Activated B cell treated with CpG ODN at 0.5 μM for 24 hours (primary cell): ENCODE measurements at regions not wholly inside any gene's neighbourhood (a gene's known extent, or its start where the extent isn't known, plus 50 kb on each side); places are given as distances from the start of the nearest gene placed in this dataset.

Experiments used
- ATAC-seq: fragments of 200-7000 bp; cut with Tn5 transposase; one replicate; pipeline ENCODE4 v1.10.0; 2021; ENCODE audit warnings: low read depth, mild to moderate bottlenecking, moderate library complexity
- CTCF ChIA-PET: fragments of 350-600 bp; sonication (Branson Sonifier 250); formaldehyde crosslinking; loops from one replicate; lab custom pipeline; 2021; ENCODE audit warnings: antibody characterized with exemption; lab: Charles Lee
- POLR2A ChIA-PET: fragments of 350-600 bp; sonication (Branson Sonifier 250); formaldehyde crosslinking; loops from one replicate; lab custom pipeline; 2021; ENCODE audit warnings: antibody characterized with exemption; lab: Charles Lee
- DNase-seq: peaks from one replicate; pipeline ENCODE4 v3.0.0; 2022
- H3K27ac Mint-ChIP-seq: one replicate; pipeline ENCODE4 v1.8.0; 2020; ENCODE audit warnings: mixed read lengths
- H3K27me3 Mint-ChIP-seq: one replicate; pipeline ENCODE4 v1.8.0; 2021; ENCODE audit warnings: mixed read lengths
- H3K36me3 Mint-ChIP-seq: one replicate; pipeline ENCODE4 v1.8.0; 2021; ENCODE audit warnings: low read depth, mixed read lengths
- H3K4me1 Mint-ChIP-seq: one replicate; pipeline ENCODE4 v1.8.0; 2021; ENCODE audit warnings: mixed read lengths
- H3K4me3 Mint-ChIP-seq: one replicate; pipeline ENCODE4 v1.8.0; 2020; ENCODE audit warnings: mild to moderate bottlenecking, mixed read lengths
- H3K9me3 Mint-ChIP-seq: one replicate; pipeline ENCODE4 v1.8.0; 2020; ENCODE audit warnings: mixed read lengths
- intact Hi-C: fragments of 100-400 bp; cut with micrococcal nuclease; formaldehyde crosslinking; loops from one replicate; pipeline ENCODE4 v1.15.1; 2024
- TF ChIP-seq, protein P1 (sequence below): fragments of 200-600 bp; IDR thresholded peaks from one replicate; pipeline ENCODE4 v1.8.0; 2022; ENCODE audit warnings: antibody characterized with exemption, mild to moderate bottlenecking

- Mint-ChIP-seq H3K36me3 (no peaks in the 10 kb centered on the region), H3K4me3 (no peak overlapping the region), H3K4me1 (no peaks in the 10 kb centered on the region), H3K9me3 (no peaks in the 10 kb centered on the region), H3K27me3 (peaks cover 8% of the 10 kb centered on the region), H3K27ac (no peak overlapping the region)
- intact Hi-C loops: no loop called here
- POLR2A ChIA-PET: no interaction called here
- ATAC-seq (no peak), DNase-seq (no peak)
- TF ChIP-seq, protein P1, sequence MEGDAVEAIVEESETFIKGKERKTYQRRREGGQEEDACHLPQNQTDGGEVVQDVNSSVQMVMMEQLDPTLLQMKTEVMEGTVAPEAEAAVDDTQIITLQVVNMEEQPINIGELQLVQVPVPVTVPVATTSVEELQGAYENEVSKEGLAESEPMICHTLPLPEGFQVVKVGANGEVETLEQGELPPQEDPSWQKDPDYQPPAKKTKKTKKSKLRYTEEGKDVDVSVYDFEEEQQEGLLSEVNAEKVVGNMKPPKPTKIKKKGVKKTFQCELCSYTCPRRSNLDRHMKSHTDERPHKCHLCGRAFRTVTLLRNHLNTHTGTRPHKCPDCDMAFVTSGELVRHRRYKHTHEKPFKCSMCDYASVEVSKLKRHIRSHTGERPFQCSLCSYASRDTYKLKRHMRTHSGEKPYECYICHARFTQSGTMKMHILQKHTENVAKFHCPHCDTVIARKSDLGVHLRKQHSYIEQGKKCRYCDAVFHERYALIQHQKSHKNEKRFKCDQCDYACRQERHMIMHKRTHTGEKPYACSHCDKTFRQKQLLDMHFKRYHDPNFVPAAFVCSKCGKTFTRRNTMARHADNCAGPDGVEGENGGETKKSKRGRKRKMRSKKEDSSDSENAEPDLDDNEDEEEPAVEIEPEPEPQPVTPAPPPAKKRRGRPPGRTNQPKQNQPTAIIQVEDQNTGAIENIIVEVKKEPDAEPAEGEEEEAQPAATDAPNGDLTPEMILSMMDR: no peak
- CTCF ChIA-PET: no interaction called here
These were observed 182.9 kb upstream of the RFX3 start for GRCh38 chr9:3708751-3709150.

GRCh38 chr9:3704890-3705289 is 179.1 kb upstream of the RFX3 start:
- Mint-ChIP-seq H3K4me3 (no peak overlapping the region), H3K27me3 (peaks cover 14% of the 10 kb centered on the region), H3K9me3 (no peaks in the 10 kb centered on the region), H3K4me1 (no peaks in the 10 kb centered on the region), H3K36me3 (no peaks in the 10 kb centered on the region), H3K27ac (no peak overlapping the region)
- ChIA-PET CTCF (no interaction called here), POLR2A (no interaction called here)
- intact Hi-C loops: no loop called here
- TF ChIP-seq, protein P1: no peak
- no peak for ATAC-seq
- no peak for DNase-seq

- CTCF ChIA-PET: no interaction called here
- H3K27me3 Mint-ChIP-seq: peaks cover 11% of the 10 kb centered on the region
- TF ChIP-seq, protein P1: no peak
These were observed 175.0 kb upstream of the RFX3 start for GRCh38 chr9:3700772-3701171.

DNA sequence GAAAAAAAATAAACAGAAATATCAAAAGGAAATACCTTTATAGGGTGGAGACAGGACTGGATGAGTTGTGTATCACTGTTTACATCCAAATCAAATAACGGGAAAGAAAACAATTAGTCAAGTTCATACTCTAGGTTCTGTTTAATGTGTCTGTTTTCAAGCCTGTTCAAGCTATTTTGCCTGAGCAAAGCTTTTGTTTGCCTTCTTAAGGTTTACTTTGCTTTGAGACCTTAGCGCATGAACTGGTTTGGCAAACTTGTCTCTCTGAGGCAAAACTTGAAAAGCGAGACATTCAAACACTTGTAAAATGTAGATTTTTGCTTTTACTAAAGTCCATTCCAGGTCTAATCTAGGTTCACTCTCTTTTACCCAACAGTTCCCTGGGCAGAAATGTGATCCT is 174.1 kb upstream of the RFX3 start:
- H3K27ac Mint-ChIP-seq: no peak overlapping the region
- DNase-seq: no peak
- no peak overlapping the region for H3K4me3 Mint-ChIP-seq
- H3K27me3 Mint-ChIP-seq: peaks cover 11% of the 10 kb centered on the region
- intact Hi-C loops: no loop called here
- no peaks in the 10 kb centered on the region for H3K9me3 Mint-ChIP-seq
- ChIA-PET CTCF (no interaction called here), POLR2A (no interaction called here)
- no peak for ATAC-seq
- TF ChIP-seq, protein P1: no peak
- no peaks in the 10 kb centered on the region for H3K36me3 Mint-ChIP-seq
- H3K4me1 Mint-ChIP-seq: no peaks in the 10 kb centered on the region

More at GRCh38 chr9:3700772-3701171, 175.0 kb upstream of the RFX3 start:
- intact Hi-C loops: no loop called here
- no peaks in the 10 kb centered on the region for H3K9me3 Mint-ChIP-seq
- no peak overlapping the region for H3K4me3 Mint-ChIP-seq
- no peaks in the 10 kb centered on the region for H3K4me1 Mint-ChIP-seq
- H3K36me3 Mint-ChIP-seq: no peaks in the 10 kb centered on the region
- ATAC-seq (no peak), DNase-seq (no peak)
- H3K27ac Mint-ChIP-seq: no peak overlapping the region
- POLR2A ChIA-PET: no interaction called here

- DNase-seq (no peak), ATAC-seq (no peak)
- TF ChIP-seq, protein P1: no peak
- intact Hi-C loops: no loop called here
- ChIA-PET POLR2A (no interaction called here), CTCF (no interaction called here)
- Mint-ChIP-seq H3K4me1 (no peaks in the 10 kb centered on the region), H3K27ac (no peak overlapping the region), H3K9me3 (no peaks in the 10 kb centered on the region), H3K4me3 (no peak overlapping the region), H3K36me3 (no peaks in the 10 kb centered on the region), H3K27me3 (peaks cover 8% of the 10 kb centered on the region)
These were observed 172.7 kb upstream of the RFX3 start for GRCh38 chr9:3698531-3698930.
